HCT116 (cell line): ENCODE measurements at regions not wholly inside any gene's neighbourhood (a gene's known extent, or its start where the extent isn't known, plus 50 kb on each side); places are given as distances from the start of the nearest gene placed in this dataset.

ENCODE experiments used
- ATAC-seq: fragments of 200-7000 bp; cut with Tn5 transposase; 2 replicates; pipeline ENCODE4 v1.9.1; 2020; ENCODE audit warnings: mild to moderate bottlenecking, moderate library complexity
- BruUV-seq: library from RNA; stranded (reverse); fragments of 400-500 nt; replicated peaks from 2 replicates; lab custom pipeline; 2021; lab: Mats Ljungman, UMichigan
- CTCF ChIA-PET: fragments of 300-600 bp; sonication (Branson Sonifier 250); formaldehyde crosslinking; loops from one replicate; lab custom pipeline; 2021; ENCODE audit warnings: antibody characterized with exemption; lab: Charles Lee
- POLR2A ChIA-PET: fragments of 300-600, 350-600 bp; sonication (Branson Sonifier 250); formaldehyde crosslinking; loops from one replicate; lab custom pipeline; 2021; ENCODE audit warnings: antibody characterized with exemption; lab: Charles Lee
- RAD21 ChIA-PET, 2 experiments: fragments of 300-600 bp; sonication (Branson Sonifier 250); formaldehyde crosslinking; loops; one replicate each; lab custom pipeline; 2023; ENCODE audit warnings: low total read pairs in 2 of 2; ENCODE audit not compliant: uncharacterized antibody in 2 of 2, unreplicated experiment in 2 of 2, low non-redundant PET in 1 of 2; lab: Charles Lee
- DNase-seq: peaks from one replicate; pipeline ENCODE4 v3.0.0-alpha.2; 2010; ENCODE audit warnings: low read depth, low spot score
- H2AFZ ChIP-seq: fragments of 200-600 bp; shearing (Covaris generic), sonication (generic); 2 replicates; pipeline ENCODE4 v1.6.1; 2017; ENCODE audit warnings: low read depth, mixed run types, mixed read lengths, antibody characterized with exemption, low read length; ENCODE audit not compliant: poor library complexity, severe bottlenecking
- H3K27ac ChIP-seq: 2 replicates; pipeline ENCODE4 v1.5.1; 2012; ENCODE audit warnings: low read depth, low read length
- H3K27me3 ChIP-seq: fragments of 200-600 bp; sonication (generic); 2 replicates; pipeline ENCODE4 v1.6.1; 2016; ENCODE audit warnings: mixed run types, low read length, mixed read lengths; ENCODE audit not compliant: insufficient read depth
- H3K36me3 ChIP-seq, 2 experiments: fragments of 200-500 bp in 1 of 2; fragments of 200-600 bp in 1 of 2; sonication (Bioruptor generic) in 1 of 2; sonication (generic) in 1 of 2; 2 replicates each; pipeline versions ENCODE4 v1.5.1 to v1.6.1; 2014 to 2016; ENCODE audit warnings: low read length in 2 of 2, inconsistent platforms in 1 of 2, mixed read lengths in 1 of 2, mixed run types in 1 of 2; ENCODE audit not compliant: insufficient read depth in 2 of 2, control insufficient read depth in 1 of 2
- H3K4me1 ChIP-seq, 2 experiments: fragments of 200-600 bp in 1 of 2; sonication (generic) in 1 of 2; 2 replicates each; pipeline versions ENCODE4 v1.5.1 to v1.6.1; 2012 to 2017; ENCODE audit warnings: low read length in 2 of 2, inconsistent platforms in 1 of 2, mild to moderate bottlenecking in 1 of 2, mixed read lengths in 1 of 2, mixed run types in 1 of 2, moderate library complexity in 1 of 2; ENCODE audit not compliant: insufficient read depth in 2 of 2, control insufficient read depth in 1 of 2
- H3K4me2 ChIP-seq: fragments of 200-600 bp; sonication (generic); 2 replicates; pipeline ENCODE4 v1.6.1; 2017; ENCODE audit warnings: mixed run types, low read length, mixed read lengths
- H3K4me3 ChIP-seq, 2 experiments: fragments of 200-600 bp in 1 of 2; sonication (generic) in 1 of 2; replicated peaks in 1 of 2; 2 replicates each; pipeline ENCODE4 v1.5.1; 2011 to 2016; ENCODE audit warnings: low read length in 2 of 2, control low read depth in 1 of 2, low read depth in 1 of 2, mild to moderate bottlenecking in 1 of 2, mixed read lengths in 1 of 2, mixed run types in 1 of 2
- H3K79me2 ChIP-seq: fragments of 200-600 bp; sonication (generic); 2 replicates; pipeline ENCODE4 v1.6.1; 2017; ENCODE audit warnings: mild to moderate bottlenecking, mixed run types, low read length, moderate library complexity, mixed read lengths; ENCODE audit not compliant: insufficient read depth
- H3K9ac ChIP-seq: fragments of 200-600 bp; sonication (generic); 2 replicates; pipeline ENCODE4 v1.6.1; 2016; ENCODE audit warnings: low read length, mixed read lengths
- H3K9me2 ChIP-seq: fragments of 200-600 bp; sonication (generic), shearing (Covaris generic); 2 replicates; pipeline ENCODE4 v1.6.1; 2017; ENCODE audit warnings: mixed run types, mild to moderate bottlenecking, moderate library complexity; ENCODE audit not compliant: insufficient read depth
- H3K9me3 ChIP-seq, 2 experiments: fragments of 200-500 bp in 1 of 2; fragments of 200-600 bp in 1 of 2; sonication (Bioruptor generic) in 1 of 2; sonication (generic) in 1 of 2; 2 replicates each; pipeline ENCODE4 v1.6.1; 2014 to 2017; ENCODE audit warnings: low read length in 2 of 2, mixed read lengths in 2 of 2, inconsistent platforms in 1 of 2, low read depth in 1 of 2, mild to moderate bottlenecking in 1 of 2, mixed run types in 1 of 2, moderate library complexity in 1 of 2; ENCODE audit not compliant: control insufficient read depth in 1 of 2, insufficient read depth in 1 of 2
- H4K20me1 ChIP-seq: fragments of 200-600 bp; sonication (generic), shearing (Covaris generic); 2 replicates; pipeline ENCODE4 v1.6.1; 2017; ENCODE audit warnings: mixed run types, mild to moderate bottlenecking, moderate library complexity; ENCODE audit not compliant: insufficient read depth
- CBX3 ChIP-seq: IDR thresholded peaks from 2 replicates; pipeline ENCODE4 v1.6.1; 2012; ENCODE audit warnings: low read depth
- CEBPB ChIP-seq: IDR thresholded peaks from 2 replicates; pipeline ENCODE4 v1.6.1; 2012; ENCODE audit warnings: low read depth
- ELF1 ChIP-seq: IDR thresholded peaks from 2 replicates; pipeline ENCODE4 v1.6.1; 2012; ENCODE audit warnings: low read depth, borderline replicate concordance
- EZH2 ChIP-seq: fragments of 200-600 bp; sonication (generic); IDR thresholded peaks from 2 replicates; pipeline ENCODE4 v1.6.1; 2017; ENCODE audit warnings: antibody characterized with exemption, mixed run types
- FOSL1 ChIP-seq: IDR thresholded peaks from 2 replicates; pipeline ENCODE4 v1.6.1; 2012; ENCODE audit warnings: low read depth
- JUND ChIP-seq: IDR thresholded peaks from 2 replicates; pipeline ENCODE4 v1.6.1; 2012
- POLR2A ChIP-seq: IDR thresholded peaks from 2 replicates; pipeline ENCODE4 v1.7.0; 2011; ENCODE audit warnings: borderline replicate concordance; ENCODE audit not compliant: insufficient read depth, insufficient read length; ENCODE audit errors: extremely low read depth
- POLR2AphosphoS5 ChIP-seq: IDR thresholded peaks from 2 replicates; pipeline ENCODE4 v1.6.1; 2011; ENCODE audit warnings: mild to moderate bottlenecking, low read depth, low read length, moderate library complexity
- SP1 ChIP-seq: IDR thresholded peaks from 2 replicates; pipeline ENCODE4 v1.6.1; 2012; ENCODE audit warnings: low read depth
- TCF7L2 ChIP-seq: IDR thresholded peaks from 2 replicates; pipeline ENCODE4 v1.7.0; 2011; ENCODE audit warnings: borderline replicate concordance, inconsistent platforms; ENCODE audit not compliant: insufficient read depth, insufficient read length; ENCODE audit errors: extremely low read depth
- YY1 ChIP-seq: IDR thresholded peaks from 2 replicates; pipeline ENCODE4 v1.6.1; 2011; ENCODE audit warnings: low read length, low read depth, moderate library complexity, mild to moderate bottlenecking; ENCODE audit not compliant: insufficient replicate concordance; ENCODE audit errors: extremely low read depth
- intact Hi-C: fragments of 100-400 bp; cut with micrococcal nuclease; formaldehyde crosslinking; loops from 2 replicates; pipeline ENCODE4 v1.10.0; 2022
- TF ChIP-seq, protein P1 (sequence below): IDR thresholded peaks from 2 replicates; pipeline ENCODE4 v1.6.1; 2012; ENCODE audit warnings: low read depth

DNA sequence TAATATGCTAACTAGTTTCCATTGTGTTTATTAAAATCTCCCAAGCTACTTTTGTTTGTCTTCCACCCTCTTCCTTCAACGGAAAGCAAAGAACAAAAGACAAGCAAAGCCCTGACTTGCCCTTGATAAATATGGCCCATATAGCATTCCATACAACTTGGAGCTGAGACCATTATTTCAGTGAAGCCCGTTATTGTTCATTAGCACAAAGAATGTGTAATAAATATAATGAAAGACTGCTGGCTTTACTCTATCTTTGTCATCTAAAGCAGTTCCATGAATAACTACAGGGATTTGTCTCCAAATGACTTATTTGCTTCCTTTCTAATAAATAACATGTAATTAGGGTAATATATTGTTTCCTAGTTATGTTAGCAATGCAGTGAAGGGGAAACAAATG is 270.7 kb upstream of the TLE4 start:
- ATAC-seq (no peak), DNase-seq (no peak)
- intact Hi-C loops: no loop called here
- no TSS peak for BruUV-seq
- H3K27ac ChIP-seq: no peak overlapping the region
- H4K20me1 ChIP-seq: no peaks in the 10 kb centered on the region
- ChIA-PET POLR2A (no interaction called here), RAD21 (no interaction called here), CTCF (no interaction called here)
- no peak overlapping the region for H3K4me2 ChIP-seq
- no peaks in the 10 kb centered on the region for H3K9me2 ChIP-seq
- H3K9ac ChIP-seq: no peak overlapping the region
- H3K79me2 ChIP-seq: no peaks in the 10 kb centered on the region
- no peaks in the 10 kb centered on the region for H3K9me3 ChIP-seq
- no peak overlapping the region for H2AFZ ChIP-seq
- no peaks in the 10 kb centered on the region for H3K4me1 ChIP-seq
- H3K27me3 ChIP-seq: no peaks in the 10 kb centered on the region
- H3K4me3 ChIP-seq: no peak overlapping the region
- H3K36me3 ChIP-seq: no peaks in the 10 kb centered on the region
- no peak for TF ChIP-seq CBX3
- no peak for TF ChIP-seq FOSL1
- no peak for TF ChIP-seq EZH2
- no peak for TF ChIP-seq JUND
- TF ChIP-seq YY1: no peak
- TF ChIP-seq POLR2A: no peak
- TF ChIP-seq, protein P1, sequence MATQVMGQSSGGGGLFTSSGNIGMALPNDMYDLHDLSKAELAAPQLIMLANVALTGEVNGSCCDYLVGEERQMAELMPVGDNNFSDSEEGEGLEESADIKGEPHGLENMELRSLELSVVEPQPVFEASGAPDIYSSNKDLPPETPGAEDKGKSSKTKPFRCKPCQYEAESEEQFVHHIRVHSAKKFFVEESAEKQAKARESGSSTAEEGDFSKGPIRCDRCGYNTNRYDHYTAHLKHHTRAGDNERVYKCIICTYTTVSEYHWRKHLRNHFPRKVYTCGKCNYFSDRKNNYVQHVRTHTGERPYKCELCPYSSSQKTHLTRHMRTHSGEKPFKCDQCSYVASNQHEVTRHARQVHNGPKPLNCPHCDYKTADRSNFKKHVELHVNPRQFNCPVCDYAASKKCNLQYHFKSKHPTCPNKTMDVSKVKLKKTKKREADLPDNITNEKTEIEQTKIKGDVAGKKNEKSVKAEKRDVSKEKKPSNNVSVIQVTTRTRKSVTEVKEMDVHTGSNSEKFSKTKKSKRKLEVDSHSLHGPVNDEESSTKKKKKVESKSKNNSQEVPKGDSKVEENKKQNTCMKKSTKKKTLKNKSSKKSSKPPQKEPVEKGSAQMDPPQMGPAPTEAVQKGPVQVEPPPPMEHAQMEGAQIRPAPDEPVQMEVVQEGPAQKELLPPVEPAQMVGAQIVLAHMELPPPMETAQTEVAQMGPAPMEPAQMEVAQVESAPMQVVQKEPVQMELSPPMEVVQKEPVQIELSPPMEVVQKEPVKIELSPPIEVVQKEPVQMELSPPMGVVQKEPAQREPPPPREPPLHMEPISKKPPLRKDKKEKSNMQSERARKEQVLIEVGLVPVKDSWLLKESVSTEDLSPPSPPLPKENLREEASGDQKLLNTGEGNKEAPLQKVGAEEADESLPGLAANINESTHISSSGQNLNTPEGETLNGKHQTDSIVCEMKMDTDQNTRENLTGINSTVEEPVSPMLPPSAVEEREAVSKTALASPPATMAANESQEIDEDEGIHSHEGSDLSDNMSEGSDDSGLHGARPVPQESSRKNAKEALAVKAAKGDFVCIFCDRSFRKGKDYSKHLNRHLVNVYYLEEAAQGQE: no peak
- no peak for TF ChIP-seq TCF7L2
- no peak for TF ChIP-seq ELF1
- TF ChIP-seq POLR2AphosphoS5: no peak
- TF ChIP-seq SP1: no peak
- no peak for TF ChIP-seq CEBPB
